Right kidney (tissue), 1 donor: ENCODE measurements at regions not wholly inside any gene's neighbourhood (a gene's known extent, or its start where the extent isn't known, plus 50 kb on each side); places are given as distances from the start of the nearest gene placed in this dataset.
"Not testable (repeated sequence)": the region's sequence is repeated elsewhere in the genome, so short reads cannot be mapped to it uniquely, and the experiment has no call there.

ENCODE experiments used
- DNase-seq: peaks from one replicate; pipeline ENCODE4 v3.0.0-alpha.2; 2016

GRCh38 chr4:71081192-71081591 is 87.7 kb downstream of the DCK start:
- DNase-seq, result no peak

GRCh38 chr4:71093745-71094144 is 100.3 kb downstream of the DCK start:
- no peak for DNase-seq

GRCh38 chr4:71094201-71094600 is 100.8 kb downstream of the DCK start:
- DNase-seq, result no peak

- no peak for DNase-seq
Measured at GRCh38 chr4:71095141-71095540, 101.7 kb downstream of the DCK start.

- no peak for DNase-seq
Measured at GRCh38 chr4:71095545-71095944, 102.1 kb downstream of the DCK start.

- no peak for DNase-seq
Measured at GRCh38 chr4:71107726-71108125, 114.3 kb downstream of the DCK start.

- DNase-seq, result no peak
Measured at GRCh38 chr4:71110499-71110898, 117.0 kb downstream of the DCK start.

GRCh38 chr4:71111133-71111532 is 117.7 kb downstream of the DCK start:
- DNase-seq, result not testable (repeated sequence)

- no peak for DNase-seq
Measured at GRCh38 chr4:71113294-71113693, 119.8 kb downstream of the DCK start.

- no peak for DNase-seq
Measured at GRCh38 chr4:71120831-71121524, 127.5 kb downstream of the DCK start.

GRCh38 chr4:71123951-71124350 is 130.5 kb downstream of the DCK start:
- no peak for DNase-seq

GRCh38 chr4:71125137-71125536 is 131.7 kb downstream of the DCK start:
- no peak for DNase-seq

GRCh38 chr4:71126719-71127118 is 133.3 kb downstream of the DCK start:
- no peak for DNase-seq

GRCh38 chr4:71130827-71131603 is 137.6 kb downstream of the DCK start:
- DNase-seq, result no peak

- DNase-seq, result no peak
Measured at GRCh38 chr4:71132486-71132885, 139.0 kb downstream of the DCK start.

GRCh38 chr4:71133491-71133890 is 140.0 kb downstream of the DCK start:
- no peak for DNase-seq

- no peak for DNase-seq
Measured at GRCh38 chr4:71136071-71136470, 142.6 kb downstream of the DCK start.

- no peak for DNase-seq
Measured at GRCh38 chr4:71138007-71138615, 144.7 kb downstream of the DCK start.

GRCh38 chr4:71140563-71140962 is 147.1 kb downstream of the DCK start:
- no peak for DNase-seq

- no peak for DNase-seq
Measured at GRCh38 chr4:71141125-71141524, 147.7 kb downstream of the DCK start.

GRCh38 chr4:71147261-71147660 is 153.8 kb downstream of the DCK start:
- DNase-seq, result no peak

- DNase-seq, result no peak
Measured at GRCh38 chr4:71148545-71148944, 155.1 kb downstream of the DCK start.

- no peak for DNase-seq
Measured at GRCh38 chr4:71151054-71151453, 157.6 kb downstream of the DCK start.

GRCh38 chr4:71156616-71157015 is 163.2 kb downstream of the DCK start:
- DNase-seq, result no peak
